OCI-LY7 (cell line): ENCODE measurements at regions not wholly inside any gene's neighbourhood (a gene's known extent, or its start where the extent isn't known, plus 50 kb on each side); places are given as distances from the start of the nearest gene placed in this dataset.

ENCODE experiments used
- BruUV-seq: library from RNA; stranded (reverse); fragments of 400-500 nt; replicated peaks from 2 replicates; lab custom pipeline; 2021; lab: Mats Ljungman, UMichigan
- CTCF ChIA-PET: fragments of 300-600 bp; sonication (Branson Sonifier 250); formaldehyde crosslinking; loops from one replicate; lab custom pipeline; 2022; ENCODE audit warnings: antibody characterized with exemption; ENCODE audit not compliant: unreplicated experiment; lab: Charles Lee
- POLR2A ChIA-PET: fragments of 300-600 bp; sonication (Branson Sonifier 250); formaldehyde crosslinking; loops from one replicate; lab custom pipeline; 2022; ENCODE audit warnings: antibody characterized with exemption; lab: Charles Lee
- DNase-seq: peaks from one replicate; pipeline ENCODE4 v3.0.0-alpha.2; 2015; ENCODE audit warnings: low spot score
- H2AFZ ChIP-seq: fragments of 200-600 bp; sonication (generic), shearing (Covaris generic); 2 replicates; pipeline ENCODE4 v1.6.1; 2014; ENCODE audit warnings: mild to moderate bottlenecking, antibody characterized with exemption, low read length, moderate library complexity
- H3K27ac ChIP-seq: fragments of 200-600 bp; sonication (generic); 2 replicates; pipeline ENCODE4 v1.5.1; 2014; ENCODE audit warnings: mixed run types, low read depth, mild to moderate bottlenecking, moderate library complexity, low read length, inconsistent platforms; ENCODE audit not compliant: poor library complexity, severe bottlenecking
- H3K36me3 ChIP-seq: fragments of 200-600 bp; sonication (generic); 2 replicates; pipeline ENCODE4 v1.6.1; 2014; ENCODE audit warnings: mild to moderate bottlenecking, antibody characterized with exemption, low read length, moderate library complexity, mixed read lengths; ENCODE audit not compliant: insufficient read depth
- H3K4me1 ChIP-seq: fragments of 200-600 bp; sonication (generic); 2 replicates; pipeline ENCODE4 v1.5.1; 2014; ENCODE audit warnings: mild to moderate bottlenecking, low read length; ENCODE audit not compliant: insufficient read depth, poor library complexity, severe bottlenecking
- H3K4me2 ChIP-seq: fragments of 200-600 bp; sonication (generic); 2 replicates; pipeline ENCODE4 v1.6.1; 2014; ENCODE audit warnings: mild to moderate bottlenecking, low read length
- H3K4me3 ChIP-seq: fragments of 200-600 bp; sonication (generic); 2 replicates; pipeline ENCODE4 v1.5.1; 2014; ENCODE audit warnings: mild to moderate bottlenecking, low read depth, low read length; ENCODE audit not compliant: poor library complexity, severe bottlenecking
- H3K79me2 ChIP-seq: fragments of 200-600 bp; sonication (generic); 2 replicates; pipeline ENCODE4 v1.6.1; 2016; ENCODE audit warnings: low read depth, mild to moderate bottlenecking, low read length, moderate library complexity, mixed read lengths; ENCODE audit not compliant: insufficient read depth
- H3K9me2 ChIP-seq: fragments of 200-600 bp; sonication (generic); 2 replicates; pipeline ENCODE4 v1.6.1; 2016; ENCODE audit warnings: mild to moderate bottlenecking, low read length, mixed read lengths; ENCODE audit not compliant: insufficient read depth
- H3K9me3 ChIP-seq: fragments of 200-600 bp; sonication (generic); 2 replicates; pipeline ENCODE4 v1.6.1; 2014; ENCODE audit warnings: mild to moderate bottlenecking, mixed run types, low read length, mixed read lengths
- H4K20me1 ChIP-seq: fragments of 200-600 bp; sonication (generic); 2 replicates; pipeline ENCODE4 v1.6.1; 2014; ENCODE audit warnings: mild to moderate bottlenecking, antibody characterized with exemption, low read length, moderate library complexity, mixed read lengths; ENCODE audit not compliant: insufficient read depth
- EZH2phosphoT487 ChIP-seq: fragments of 200-600 bp; sonication (generic); IDR thresholded peaks from 2 replicates; pipeline ENCODE4 v1.6.1; 2018; ENCODE audit warnings: low read depth, borderline replicate concordance, mild to moderate bottlenecking, mixed run types, antibody characterized with exemption, low read length, moderate library complexity, mixed read lengths
- intact Hi-C: fragments of 100-400 bp; cut with micrococcal nuclease; formaldehyde crosslinking; loops from one replicate; pipeline ENCODE4 v1.10.0; 2022; ENCODE audit not compliant: unreplicated experiment
- TF ChIP-seq, protein P1 (sequence below): fragments of 200-600 bp; sonication (generic); conservative IDR thresholded peaks from 2 replicates; pipeline ENCODE4 v1.5.1; 2014; ENCODE audit warnings: mild to moderate bottlenecking, antibody characterized with exemption, low read length, moderate library complexity, mixed read lengths

DNA sequence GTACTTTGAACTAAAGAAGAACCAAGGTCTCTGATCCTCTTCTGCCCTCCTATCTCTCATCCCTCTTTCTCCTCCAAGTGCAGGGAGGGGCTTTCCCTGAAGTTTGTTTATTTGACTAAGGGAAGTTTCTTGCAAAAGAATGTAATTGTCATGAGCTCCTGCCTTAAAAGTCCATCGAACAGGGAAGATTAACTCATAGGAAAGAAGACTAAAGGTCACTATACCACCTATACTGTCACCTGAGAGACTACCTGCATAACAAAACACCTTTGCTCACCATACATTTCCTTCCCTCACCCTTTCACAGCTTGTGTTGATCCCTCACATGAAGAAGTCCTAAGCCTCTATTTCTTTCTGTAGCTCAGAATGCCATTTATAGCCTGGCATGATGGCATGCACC is 59.4 kb upstream of the C4orf54 start:
- Histone ChIP-seq H2AFZ (no peak overlapping the region), H3K79me2 (no peaks in the 10 kb centered on the region), H3K9me3 (no peaks in the 10 kb centered on the region), H3K36me3 (no peaks in the 10 kb centered on the region), H3K4me3 (no peak overlapping the region), H3K4me1 (no peaks in the 10 kb centered on the region), H3K27ac (no peak overlapping the region), H3K9me2 (no peaks in the 10 kb centered on the region), H4K20me1 (no peaks in the 10 kb centered on the region), H3K4me2 (no peak overlapping the region)
- intact Hi-C loops = no loop called here
- POLR2A ChIA-PET = interaction anchor here (1.4 kb wide), 1 partner anchor 32 kb away, joined by 3 read pairs; no protein-coding TSS in a partner anchor
- DNase-seq = no peak
- no TSS peak for BruUV-seq
- TF ChIP-seq, protein P1, sequence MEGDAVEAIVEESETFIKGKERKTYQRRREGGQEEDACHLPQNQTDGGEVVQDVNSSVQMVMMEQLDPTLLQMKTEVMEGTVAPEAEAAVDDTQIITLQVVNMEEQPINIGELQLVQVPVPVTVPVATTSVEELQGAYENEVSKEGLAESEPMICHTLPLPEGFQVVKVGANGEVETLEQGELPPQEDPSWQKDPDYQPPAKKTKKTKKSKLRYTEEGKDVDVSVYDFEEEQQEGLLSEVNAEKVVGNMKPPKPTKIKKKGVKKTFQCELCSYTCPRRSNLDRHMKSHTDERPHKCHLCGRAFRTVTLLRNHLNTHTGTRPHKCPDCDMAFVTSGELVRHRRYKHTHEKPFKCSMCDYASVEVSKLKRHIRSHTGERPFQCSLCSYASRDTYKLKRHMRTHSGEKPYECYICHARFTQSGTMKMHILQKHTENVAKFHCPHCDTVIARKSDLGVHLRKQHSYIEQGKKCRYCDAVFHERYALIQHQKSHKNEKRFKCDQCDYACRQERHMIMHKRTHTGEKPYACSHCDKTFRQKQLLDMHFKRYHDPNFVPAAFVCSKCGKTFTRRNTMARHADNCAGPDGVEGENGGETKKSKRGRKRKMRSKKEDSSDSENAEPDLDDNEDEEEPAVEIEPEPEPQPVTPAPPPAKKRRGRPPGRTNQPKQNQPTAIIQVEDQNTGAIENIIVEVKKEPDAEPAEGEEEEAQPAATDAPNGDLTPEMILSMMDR = no peak
- CTCF ChIA-PET = no interaction called here

DNA sequence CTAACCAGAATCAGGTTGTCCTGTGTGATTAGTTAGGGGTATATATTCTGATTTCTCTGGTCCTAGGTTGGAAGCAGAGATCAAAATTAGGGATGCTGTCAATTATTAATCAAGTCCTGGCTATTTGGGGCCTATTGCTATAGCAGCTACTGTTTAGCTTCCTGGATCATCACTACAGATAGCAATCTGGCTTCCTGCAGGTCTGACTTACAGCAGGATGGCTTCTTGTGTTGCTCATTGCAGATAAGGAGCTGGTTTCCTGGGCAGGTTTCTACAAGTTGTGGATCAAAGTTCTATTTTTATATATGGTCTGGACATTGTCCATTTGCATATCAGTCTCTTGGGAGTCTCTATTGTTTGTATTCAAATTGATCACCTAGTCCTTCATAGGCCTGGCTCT is 57.7 kb upstream of the C4orf54 start:
- no peak for DNase-seq
- no peak overlapping the region for H3K27ac ChIP-seq
- TF ChIP-seq, protein P1 = no peak
- no peak for TF ChIP-seq EZH2phosphoT487
- BruUV-seq = no TSS peak
- H3K79me2 ChIP-seq = no peaks in the 10 kb centered on the region
- no peaks in the 10 kb centered on the region for H4K20me1 ChIP-seq
- no peak overlapping the region for H3K4me3 ChIP-seq
- H3K9me2 ChIP-seq = no peaks in the 10 kb centered on the region
- no peak overlapping the region for H2AFZ ChIP-seq
- no peaks in the 10 kb centered on the region for H3K4me1 ChIP-seq
- no peaks in the 10 kb centered on the region for H3K9me3 ChIP-seq
- no peak overlapping the region for H3K4me2 ChIP-seq
- intact Hi-C loops = no loop called here
- ChIA-PET POLR2A (interaction anchor here (0.8 kb wide), 1 partner anchor 151 kb away, joined by 4 read pairs; the partner anchor contains the start of gene TRMT10A), CTCF (no interaction called here)
- no peaks in the 10 kb centered on the region for H3K36me3 ChIP-seq

DNA sequence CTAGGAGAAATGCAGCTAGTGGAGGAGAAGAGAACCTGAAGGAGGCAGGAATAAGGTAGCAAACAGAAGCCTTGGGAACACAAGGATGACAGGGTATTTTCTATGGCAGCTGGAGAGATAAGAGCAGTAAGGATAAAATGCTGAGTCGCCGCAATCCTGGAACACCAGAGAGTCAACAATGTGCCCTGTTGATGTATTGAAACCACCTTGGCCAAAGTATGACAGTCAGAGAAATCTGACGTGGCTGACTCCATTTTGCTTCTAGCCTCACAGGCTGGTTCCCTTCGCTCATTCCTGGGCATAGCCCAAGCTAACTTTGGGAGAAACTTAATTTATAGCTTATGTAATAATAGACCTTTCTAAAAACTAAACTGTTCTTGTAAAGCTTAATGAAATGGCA is 56.6 kb upstream of the C4orf54 start:
- Histone ChIP-seq H2AFZ (no peak overlapping the region), H3K4me1 (no peaks in the 10 kb centered on the region), H3K4me2 (no peak overlapping the region), H4K20me1 (no peaks in the 10 kb centered on the region), H3K9me2 (no peaks in the 10 kb centered on the region), H3K79me2 (no peaks in the 10 kb centered on the region), H3K36me3 (no peaks in the 10 kb centered on the region), H3K27ac (no peak overlapping the region), H3K4me3 (no peak overlapping the region), H3K9me3 (no peaks in the 10 kb centered on the region)
- POLR2A ChIA-PET = interaction anchor here (0.5 to 1.0 kb wide), 3 partner anchors 9 to 411 kb away, joined by 3 to 4 read pairs (median 3); no protein-coding TSS in a partner anchor
- TF ChIP-seq EZH2phosphoT487 = no peak
- TF ChIP-seq, protein P1 = no peak
- DNase-seq = no peak
- CTCF ChIA-PET = no interaction called here
- no TSS peak for BruUV-seq
- intact Hi-C loops = no loop called here
